HCT116 (cell line): ENCODE measurements at regions not wholly inside any gene's neighbourhood (a gene's known extent, or its start where the extent isn't known, plus 50 kb on each side); places are given as distances from the start of the nearest gene placed in this dataset.

Experiments used
- ATAC-seq: fragments of 200-7000 bp; cut with Tn5 transposase; 2 replicates; pipeline ENCODE4 v1.9.1; 2020; ENCODE audit warnings: mild to moderate bottlenecking, moderate library complexity
- BruUV-seq: library from RNA; stranded (reverse); fragments of 400-500 nt; replicated peaks from 2 replicates; lab custom pipeline; 2021; lab: Mats Ljungman, UMichigan
- CTCF ChIA-PET: fragments of 300-600 bp; sonication (Branson Sonifier 250); formaldehyde crosslinking; loops from one replicate; lab custom pipeline; 2021; ENCODE audit warnings: antibody characterized with exemption; lab: Charles Lee
- POLR2A ChIA-PET: fragments of 300-600, 350-600 bp; sonication (Branson Sonifier 250); formaldehyde crosslinking; loops from one replicate; lab custom pipeline; 2021; ENCODE audit warnings: antibody characterized with exemption; lab: Charles Lee
- RAD21 ChIA-PET, 2 experiments: fragments of 300-600 bp; sonication (Branson Sonifier 250); formaldehyde crosslinking; loops; one replicate each; lab custom pipeline; 2023; ENCODE audit warnings: low total read pairs in 2 of 2; ENCODE audit not compliant: uncharacterized antibody in 2 of 2, unreplicated experiment in 2 of 2, low non-redundant PET in 1 of 2; lab: Charles Lee
- DNase-seq: peaks from one replicate; pipeline ENCODE4 v3.0.0-alpha.2; 2010; ENCODE audit warnings: low read depth, low spot score
- H2AFZ ChIP-seq: fragments of 200-600 bp; shearing (Covaris generic), sonication (generic); 2 replicates; pipeline ENCODE4 v1.6.1; 2017; ENCODE audit warnings: low read depth, mixed run types, mixed read lengths, antibody characterized with exemption, low read length; ENCODE audit not compliant: poor library complexity, severe bottlenecking
- H3K27ac ChIP-seq: 2 replicates; pipeline ENCODE4 v1.5.1; 2012; ENCODE audit warnings: low read depth, low read length
- H3K27me3 ChIP-seq: fragments of 200-600 bp; sonication (generic); 2 replicates; pipeline ENCODE4 v1.6.1; 2016; ENCODE audit warnings: mixed run types, low read length, mixed read lengths; ENCODE audit not compliant: insufficient read depth
- H3K36me3 ChIP-seq, 2 experiments: fragments of 200-500 bp in 1 of 2; fragments of 200-600 bp in 1 of 2; sonication (Bioruptor generic) in 1 of 2; sonication (generic) in 1 of 2; 2 replicates each; pipeline versions ENCODE4 v1.5.1 to v1.6.1; 2014 to 2016; ENCODE audit warnings: low read length in 2 of 2, inconsistent platforms in 1 of 2, mixed read lengths in 1 of 2, mixed run types in 1 of 2; ENCODE audit not compliant: insufficient read depth in 2 of 2, control insufficient read depth in 1 of 2
- H3K4me1 ChIP-seq, 2 experiments: fragments of 200-600 bp in 1 of 2; sonication (generic) in 1 of 2; 2 replicates each; pipeline versions ENCODE4 v1.5.1 to v1.6.1; 2012 to 2017; ENCODE audit warnings: low read length in 2 of 2, inconsistent platforms in 1 of 2, mild to moderate bottlenecking in 1 of 2, mixed read lengths in 1 of 2, mixed run types in 1 of 2, moderate library complexity in 1 of 2; ENCODE audit not compliant: insufficient read depth in 2 of 2, control insufficient read depth in 1 of 2
- H3K4me2 ChIP-seq: fragments of 200-600 bp; sonication (generic); 2 replicates; pipeline ENCODE4 v1.6.1; 2017; ENCODE audit warnings: mixed run types, low read length, mixed read lengths
- H3K4me3 ChIP-seq, 2 experiments: fragments of 200-600 bp in 1 of 2; sonication (generic) in 1 of 2; replicated peaks in 1 of 2; 2 replicates each; pipeline ENCODE4 v1.5.1; 2011 to 2016; ENCODE audit warnings: low read length in 2 of 2, control low read depth in 1 of 2, low read depth in 1 of 2, mild to moderate bottlenecking in 1 of 2, mixed read lengths in 1 of 2, mixed run types in 1 of 2
- H3K79me2 ChIP-seq: fragments of 200-600 bp; sonication (generic); 2 replicates; pipeline ENCODE4 v1.6.1; 2017; ENCODE audit warnings: mild to moderate bottlenecking, mixed run types, low read length, moderate library complexity, mixed read lengths; ENCODE audit not compliant: insufficient read depth
- H3K9ac ChIP-seq: fragments of 200-600 bp; sonication (generic); 2 replicates; pipeline ENCODE4 v1.6.1; 2016; ENCODE audit warnings: low read length, mixed read lengths
- H3K9me2 ChIP-seq: fragments of 200-600 bp; sonication (generic), shearing (Covaris generic); 2 replicates; pipeline ENCODE4 v1.6.1; 2017; ENCODE audit warnings: mixed run types, mild to moderate bottlenecking, moderate library complexity; ENCODE audit not compliant: insufficient read depth
- H3K9me3 ChIP-seq, 2 experiments: fragments of 200-500 bp in 1 of 2; fragments of 200-600 bp in 1 of 2; sonication (Bioruptor generic) in 1 of 2; sonication (generic) in 1 of 2; 2 replicates each; pipeline ENCODE4 v1.6.1; 2014 to 2017; ENCODE audit warnings: low read length in 2 of 2, mixed read lengths in 2 of 2, inconsistent platforms in 1 of 2, low read depth in 1 of 2, mild to moderate bottlenecking in 1 of 2, mixed run types in 1 of 2, moderate library complexity in 1 of 2; ENCODE audit not compliant: control insufficient read depth in 1 of 2, insufficient read depth in 1 of 2
- H4K20me1 ChIP-seq: fragments of 200-600 bp; sonication (generic), shearing (Covaris generic); 2 replicates; pipeline ENCODE4 v1.6.1; 2017; ENCODE audit warnings: mixed run types, mild to moderate bottlenecking, moderate library complexity; ENCODE audit not compliant: insufficient read depth
- ATF3 ChIP-seq: IDR thresholded peaks from 2 replicates; pipeline ENCODE4 v1.6.1; 2012
- CBX3 ChIP-seq: IDR thresholded peaks from 2 replicates; pipeline ENCODE4 v1.6.1; 2012; ENCODE audit warnings: low read depth
- RAD21 ChIP-seq: IDR thresholded peaks from 2 replicates; pipeline ENCODE4 v1.6.1; 2012; ENCODE audit warnings: low read depth, mild to moderate bottlenecking
- REST ChIP-seq: IDR thresholded peaks from 2 replicates; pipeline ENCODE4 v1.6.1; 2012; ENCODE audit warnings: low read depth
- YY1 ChIP-seq: IDR thresholded peaks from 2 replicates; pipeline ENCODE4 v1.6.1; 2011; ENCODE audit warnings: low read length, low read depth, moderate library complexity, mild to moderate bottlenecking; ENCODE audit not compliant: insufficient replicate concordance; ENCODE audit errors: extremely low read depth
- ZBTB33 ChIP-seq: IDR thresholded peaks from 2 replicates; pipeline ENCODE4 v1.6.1; 2011; ENCODE audit warnings: mild to moderate bottlenecking, low read length, moderate library complexity; ENCODE audit not compliant: insufficient replicate concordance; ENCODE audit errors: extremely low read depth
- intact Hi-C: fragments of 100-400 bp; cut with micrococcal nuclease; formaldehyde crosslinking; loops from 2 replicates; pipeline ENCODE4 v1.10.0; 2022

- Histone ChIP-seq H3K27ac (no peak overlapping the region), H3K9me2 (0 out of 2 replicates have a peak, but pooled peaks cover 3% of the 10 kb centered on the region), H3K36me3 (no peaks in the 10 kb centered on the region), H2AFZ (no peak overlapping the region), H3K27me3 (no peaks in the 10 kb centered on the region), H4K20me1 (no peaks in the 10 kb centered on the region), H3K4me2 (no peak overlapping the region), H3K9ac (no peak overlapping the region), H3K4me1 (no peaks in the 10 kb centered on the region), H3K9me3 (no peaks in the 10 kb centered on the region; a peak in 1 of 4 replicates), H3K79me2 (no peaks in the 10 kb centered on the region), H3K4me3 (no peak overlapping the region)
- no peak for ATAC-seq
- BruUV-seq, result no TSS peak
- no peak for TF ChIP-seq REST
- TF ChIP-seq ATF3, result no peak
- TF ChIP-seq ZBTB33, result no peak
- no peak for TF ChIP-seq RAD21
- TF ChIP-seq CBX3, result no peak
- no peak for TF ChIP-seq YY1
- DNase-seq, result no peak
- intact Hi-C loops, result no loop called here
- ChIA-PET RAD21 (no interaction called here), POLR2A (interaction anchor here (0.6 kb wide), 1 partner anchor 107 kb away, joined by 3 read pairs; no protein-coding TSS in a partner anchor), CTCF (no interaction called here)
These were observed 88.8 kb upstream of the P3H2 start for GRCh38 chr3:190209533-190209932.
